Mesothelial cell of epicardium (in vitro differentiated cells): ENCODE measurements at regions not wholly inside any gene's neighbourhood (a gene's known extent, or its start where the extent isn't known, plus 50 kb on each side); places are given as distances from the start of the nearest gene placed in this dataset.

ENCODE experiments used
- DNase-seq, 2 experiments: peaks; one replicate each; pipeline ENCODE4 v3.0.0; 2021; ENCODE audit warnings: low spot score in 2 of 2; ENCODE audit not compliant: unreplicated experiment in 2 of 2
- H3K27ac Mint-ChIP-seq: 2 replicates; pipeline ENCODE4 v1.8.0; 2021; ENCODE audit warnings: mixed read lengths
- H3K27me3 Mint-ChIP-seq: 2 replicates; pipeline ENCODE4 v1.8.0; 2021; ENCODE audit warnings: low read depth, mixed read lengths
- H3K36me3 Mint-ChIP-seq: 2 replicates; pipeline ENCODE4 v1.8.0; 2021; ENCODE audit warnings: mixed read lengths
- H3K4me1 Mint-ChIP-seq: 2 replicates; pipeline ENCODE4 v1.8.0; 2021; ENCODE audit warnings: mixed read lengths
- H3K4me3 Mint-ChIP-seq: 2 replicates; pipeline ENCODE4 v1.8.0; 2021; ENCODE audit warnings: mild to moderate bottlenecking, moderate library complexity, mixed read lengths
- H3K9me3 Mint-ChIP-seq: 2 replicates; pipeline ENCODE4 v1.8.0; 2021; ENCODE audit warnings: mixed read lengths
- CTCF ChIP-seq: fragments of 200-600 bp; sonication (generic); IDR thresholded peaks from one replicate; pipeline ENCODE4 v1.5.0; 2021; ENCODE audit warnings: antibody characterized with exemption; ENCODE audit not compliant: unreplicated experiment

GRCh38 chr1:103424650-103425049, 100.8 kb upstream of the RNPC3 start:
- no peaks in the 10 kb centered on the region for H3K4me1 Mint-ChIP-seq
- H3K4me3 Mint-ChIP-seq = no peak overlapping the region
- DNase-seq = no peak
- H3K9me3 Mint-ChIP-seq = peaks cover 6% of the 10 kb centered on the region
- no peaks in the 10 kb centered on the region for H3K36me3 Mint-ChIP-seq
- no peaks in the 10 kb centered on the region for H3K27me3 Mint-ChIP-seq
- H3K27ac Mint-ChIP-seq = no peak overlapping the region
- TF ChIP-seq CTCF = no peak

- H3K9me3 Mint-ChIP-seq = peaks cover under 1% of the 10 kb centered on the region
- no peaks in the 10 kb centered on the region for H3K27me3 Mint-ChIP-seq
- no peak for TF ChIP-seq CTCF
- H3K36me3 Mint-ChIP-seq = no peaks in the 10 kb centered on the region
- H3K27ac Mint-ChIP-seq = no peak overlapping the region
- H3K4me3 Mint-ChIP-seq = no peak overlapping the region
- no peaks in the 10 kb centered on the region for H3K4me1 Mint-ChIP-seq
- DNase-seq = no peak
Measured at GRCh38 chr1:103416681-103417286, 108.7 kb upstream of the RNPC3 start.

GRCh38 chr1:103387898-103388297, 137.6 kb upstream of the RNPC3 start:
- H3K36me3 Mint-ChIP-seq = no peaks in the 10 kb centered on the region
- H3K27ac Mint-ChIP-seq = no peak overlapping the region
- no peak overlapping the region for H3K4me3 Mint-ChIP-seq

GRCh38 chr1:103373991-103374390, 151.5 kb upstream of the RNPC3 start:
- no peak for TF ChIP-seq CTCF
- no peaks in the 10 kb centered on the region for H3K27me3 Mint-ChIP-seq
- no peak for DNase-seq
- H3K27ac Mint-ChIP-seq = no peak overlapping the region
- no peaks in the 10 kb centered on the region for H3K36me3 Mint-ChIP-seq
- H3K4me3 Mint-ChIP-seq = no peak overlapping the region
- peaks cover 5% of the 10 kb centered on the region for H3K9me3 Mint-ChIP-seq
- H3K4me1 Mint-ChIP-seq = no peaks in the 10 kb centered on the region

More at GRCh38 chr1:103387898-103388297, 137.6 kb upstream of the RNPC3 start:
- TF ChIP-seq CTCF = no peak
- no peak for DNase-seq
- Mint-ChIP-seq H3K9me3 (peaks cover 20% of the 10 kb centered on the region), H3K4me1 (no peaks in the 10 kb centered on the region), H3K27me3 (no peaks in the 10 kb centered on the region)

- Mint-ChIP-seq H3K4me3 (no peak overlapping the region), H3K9me3 (no peaks in the 10 kb centered on the region), H3K36me3 (no peaks in the 10 kb centered on the region), H3K27me3 (no peaks in the 10 kb centered on the region), H3K27ac (no peak overlapping the region), H3K4me1 (no peaks in the 10 kb centered on the region)
- no peak for TF ChIP-seq CTCF
- no peak for DNase-seq
Measured at GRCh38 chr1:103372866-103373265, 152.6 kb upstream of the RNPC3 start.

GRCh38 chr1:103371234-103371633, 154.3 kb upstream of the RNPC3 start:
- no peaks in the 10 kb centered on the region for H3K27me3 Mint-ChIP-seq
- no peaks in the 10 kb centered on the region for H3K36me3 Mint-ChIP-seq
- peaks cover 6% of the 10 kb centered on the region for H3K9me3 Mint-ChIP-seq
- DNase-seq = no peak
- H3K4me1 Mint-ChIP-seq = no peaks in the 10 kb centered on the region
- no peak overlapping the region for H3K27ac Mint-ChIP-seq
- no peak for TF ChIP-seq CTCF
- H3K4me3 Mint-ChIP-seq = no peak overlapping the region
